Hepatocyte (in vitro differentiated cells): ENCODE measurements at regions not wholly inside any gene's neighbourhood (a gene's known extent, or its start where the extent isn't known, plus 50 kb on each side); places are given as distances from the start of the nearest gene placed in this dataset.

Experiments used
- CTCF ChIP-seq: fragments of 200-600 bp; sonication (generic); IDR thresholded peaks from 2 replicates; pipeline ENCODE4 v1.5.1; 2016; ENCODE audit warnings: antibody characterized with exemption, mild to moderate bottlenecking; ENCODE audit not compliant: poor library complexity
- EZH2phosphoT487 ChIP-seq: fragments of 200-600 bp; sonication (generic); IDR thresholded peaks from one replicate; pipeline ENCODE4 v1.6.1; 2018; ENCODE audit warnings: antibody characterized with exemption, mild to moderate bottlenecking, low read depth, moderate library complexity; ENCODE audit not compliant: unreplicated experiment, severe bottlenecking

- TF ChIP-seq CTCF (no peak), EZH2phosphoT487 (no peak)
These were observed 86.8 kb upstream of the PEG3 start for GRCh38 chr19:56927294-56927693.
